Activated CD8-positive, alpha-beta memory T cell treated with anti-CD3 and anti-CD28 coated beads, Interleukin-2, amount 10 ng/mL, durations not matched to agents 7 days and 5 days (primary cell): ENCODE measurements at regions not wholly inside any gene's neighbourhood (a gene's known extent, or its start where the extent isn't known, plus 50 kb on each side); places are given as distances from the start of the nearest gene placed in this dataset.

Experiments
- ATAC-seq: fragments of 150-1000 bp; cut with Tn5 transposase; one replicate; pipeline ENCODE4 v1.10.0; 2021; ENCODE audit warnings: moderate library complexity
- CTCF ChIA-PET: fragments of 350-600 bp; sonication (Branson Sonifier 250); formaldehyde crosslinking; loops from one replicate; lab custom pipeline; 2021; ENCODE audit warnings: antibody characterized with exemption; lab: Charles Lee
- DNase-seq: peaks from one replicate; pipeline ENCODE4 v3.0.0-alpha.2; 2020
- H3K27ac Mint-ChIP-seq: one replicate; pipeline ENCODE4 v1.8.0; 2021; ENCODE audit warnings: mild to moderate bottlenecking, mixed read lengths
- H3K27me3 Mint-ChIP-seq: one replicate; pipeline ENCODE4 v1.8.0; 2021; ENCODE audit warnings: mixed read lengths
- H3K36me3 Mint-ChIP-seq: one replicate; pipeline ENCODE4 v1.8.0; 2021; ENCODE audit warnings: mild to moderate bottlenecking, mixed read lengths
- H3K4me1 Mint-ChIP-seq: one replicate; pipeline ENCODE4 v1.8.0; 2021; ENCODE audit warnings: mixed read lengths
- H3K4me3 Mint-ChIP-seq: one replicate; pipeline ENCODE4 v1.8.0; 2021; ENCODE audit warnings: mild to moderate bottlenecking, moderate library complexity, mixed read lengths
- H3K9me3 Mint-ChIP-seq: one replicate; pipeline ENCODE4 v1.8.0; 2022; ENCODE audit warnings: low read depth, mixed read lengths

GRCh38 chr2:42944779-42945415 lies 152.5 kb upstream of the HAAO start:
- peaks cover 4% of the 10 kb centered on the region for H3K4me1 Mint-ChIP-seq
- peaks cover 2% of the 10 kb centered on the region for H3K27me3 Mint-ChIP-seq
- DNase-seq = no peak
- CTCF ChIA-PET = interaction anchor here (1.0 to 5.4 kb wide), 8 partner anchors 13 to 664 kb away, joined by 4 to 57 read pairs (median 6); partner anchors contain the start of gene ZFP36L2
- no peak overlapping the region for H3K27ac Mint-ChIP-seq
- no peaks in the 10 kb centered on the region for H3K36me3 Mint-ChIP-seq
- H3K9me3 Mint-ChIP-seq = no peaks in the 10 kb centered on the region
- ATAC-seq = no peak
- H3K4me3 Mint-ChIP-seq = no peak overlapping the region

DNA sequence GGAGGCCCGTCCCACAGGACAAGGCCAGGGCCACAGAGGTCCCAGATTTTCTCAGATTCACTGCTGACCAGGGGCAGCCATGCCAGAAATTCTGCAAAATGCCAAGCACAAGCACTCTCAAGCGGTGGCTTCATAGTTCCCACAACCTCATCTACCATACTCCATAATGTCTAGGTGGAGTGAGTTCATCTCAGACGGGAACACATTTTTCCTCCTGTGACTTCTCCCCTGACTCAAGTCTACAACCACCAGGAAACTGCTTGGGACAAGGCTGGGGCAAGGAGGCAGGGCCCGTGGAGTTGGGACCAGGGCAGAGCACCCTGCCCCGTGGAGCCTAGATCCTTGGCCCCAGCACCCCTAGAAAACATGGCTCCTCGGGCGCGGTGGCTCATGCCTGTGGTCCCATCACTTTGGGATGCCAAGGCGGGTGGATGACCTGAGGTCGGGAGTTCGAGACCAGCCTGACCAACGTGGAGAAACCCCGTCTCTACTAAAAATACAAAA lies 150.7 kb upstream of the HAAO start:
- CTCF ChIA-PET = interaction anchor here (1.4 to 1.9 kb wide), 3 partner anchors 115 to 599 kb away, joined by 3 to 6 read pairs (median 6); no protein-coding TSS in a partner anchor
- no peaks in the 10 kb centered on the region for H3K36me3 Mint-ChIP-seq
- DNase-seq (no peak), ATAC-seq (no peak)
- no peaks in the 10 kb centered on the region for H3K9me3 Mint-ChIP-seq
- peaks cover 4% of the 10 kb centered on the region for H3K27me3 Mint-ChIP-seq
- H3K4me1 Mint-ChIP-seq = peaks cover 4% of the 10 kb centered on the region
- H3K4me3 Mint-ChIP-seq = no peak overlapping the region
- H3K27ac Mint-ChIP-seq = no peak overlapping the region

DNA sequence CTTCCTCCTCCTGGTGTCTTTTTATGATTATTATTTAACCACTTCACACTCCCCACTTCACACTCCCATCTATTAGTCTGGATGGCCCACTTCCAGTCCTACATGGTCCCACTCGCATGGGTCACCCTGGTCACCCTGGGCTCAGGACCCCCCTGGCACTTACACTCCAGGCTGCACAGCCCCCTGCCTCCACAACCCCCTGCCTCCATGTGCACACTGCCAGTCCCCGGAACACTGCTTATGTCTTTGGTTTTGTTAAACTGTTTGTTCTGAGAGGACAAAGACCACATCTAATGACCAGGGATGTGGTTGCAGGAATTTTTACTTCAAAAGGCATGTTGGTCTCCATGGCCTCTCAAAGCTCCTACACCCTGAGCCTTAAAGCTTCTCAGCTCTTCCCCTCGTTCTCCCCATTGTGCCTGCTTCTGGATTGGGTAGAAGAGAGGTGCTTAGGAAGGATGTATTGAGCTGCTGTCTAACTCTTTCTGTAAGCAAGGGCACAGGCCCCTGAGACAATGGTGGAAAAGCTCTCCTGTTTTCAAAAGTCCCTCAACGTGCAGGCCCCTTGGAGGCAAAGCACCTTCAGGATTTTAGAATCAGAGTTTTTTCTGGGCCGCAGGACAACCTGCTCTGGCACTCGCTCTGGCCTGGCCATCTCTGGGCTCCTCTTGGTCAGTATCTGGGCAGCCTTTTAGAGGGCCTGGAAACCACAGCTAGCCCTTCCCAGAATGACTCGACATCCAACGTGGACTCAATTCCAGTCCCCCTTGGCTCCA lies 150.0 kb upstream of the HAAO start:
- Mint-ChIP-seq H3K27ac (no peak overlapping the region), H3K4me3 (no peak overlapping the region), H3K9me3 (no peaks in the 10 kb centered on the region), H3K27me3 (peaks cover 4% of the 10 kb centered on the region), H3K4me1 (peaks cover 4% of the 10 kb centered on the region), H3K36me3 (no peaks in the 10 kb centered on the region)
- ATAC-seq = no peak
- DNase-seq = no peak
- CTCF ChIA-PET = interaction anchor here (1.4 to 1.7 kb wide), 2 partner anchors 287 to 599 kb away, joined by 3 to 6 read pairs; no protein-coding TSS in a partner anchor

- CTCF ChIA-PET = interaction anchor here (1.4 to 1.7 kb wide), 3 partner anchors 9 to 600 kb away, joined by 3 to 6 read pairs (median 4); no protein-coding TSS in a partner anchor
- no peak overlapping the region for H3K4me3 Mint-ChIP-seq
- no peaks in the 10 kb centered on the region for H3K36me3 Mint-ChIP-seq
- no peak for ATAC-seq
- no peaks in the 10 kb centered on the region for H3K9me3 Mint-ChIP-seq
- H3K27ac Mint-ChIP-seq = no peak overlapping the region
- no peak for DNase-seq
- no peaks in the 10 kb centered on the region for H3K4me1 Mint-ChIP-seq
- peaks cover 4% of the 10 kb centered on the region for H3K27me3 Mint-ChIP-seq
Observed at GRCh38 chr2:42941633-42942176, 149.3 kb upstream of the HAAO start.

GRCh38 chr2:42939411-42940206 lies 147.2 kb upstream of the HAAO start:
- H3K9me3 Mint-ChIP-seq = no peaks in the 10 kb centered on the region
- no peaks in the 10 kb centered on the region for H3K36me3 Mint-ChIP-seq
- DNase-seq (no peak), ATAC-seq (no peak)
- H3K27ac Mint-ChIP-seq = no peak overlapping the region
- no peak overlapping the region for H3K4me3 Mint-ChIP-seq
- H3K27me3 Mint-ChIP-seq = peaks cover 4% of the 10 kb centered on the region
- H3K4me1 Mint-ChIP-seq = peaks cover 3% of the 10 kb centered on the region
- CTCF ChIA-PET = no interaction called here

DNA sequence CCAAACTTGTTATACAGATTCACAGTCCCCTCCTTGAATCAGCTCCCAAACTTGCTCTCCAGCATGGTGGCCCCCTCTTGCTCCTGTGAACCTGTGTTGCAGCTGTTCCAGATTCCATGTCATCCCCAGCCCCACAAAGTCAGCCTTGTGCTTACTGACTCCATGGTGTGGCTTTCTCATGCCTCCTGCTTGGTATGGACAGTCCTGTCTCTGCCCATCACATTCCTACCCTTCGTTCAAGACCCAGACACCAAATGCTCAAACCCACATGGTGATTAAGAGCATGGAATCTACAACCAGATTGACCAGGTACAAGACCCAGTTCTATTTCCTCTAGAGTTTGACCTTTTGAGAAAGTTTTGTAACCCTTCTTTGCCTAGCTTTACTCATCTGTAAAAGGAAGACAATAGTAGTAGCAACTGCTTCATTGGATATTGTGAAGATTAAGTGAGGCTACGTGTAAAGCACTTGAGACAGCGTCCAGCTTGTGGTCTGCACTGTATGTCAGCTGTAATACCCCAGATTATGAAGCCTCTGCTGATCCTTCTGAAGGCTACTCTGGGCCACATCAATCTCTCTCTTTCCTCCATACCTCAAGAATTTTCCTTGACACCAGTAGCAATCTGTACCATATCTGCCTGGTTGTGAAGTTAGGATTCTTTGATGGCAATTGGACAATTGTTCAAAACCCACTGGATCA lies 146.4 kb upstream of the HAAO start:
- Mint-ChIP-seq H3K27ac (no peak overlapping the region), H3K4me3 (no peak overlapping the region), H3K9me3 (no peaks in the 10 kb centered on the region), H3K4me1 (peaks cover 3% of the 10 kb centered on the region), H3K36me3 (no peaks in the 10 kb centered on the region), H3K27me3 (peaks cover 4% of the 10 kb centered on the region)
- CTCF ChIA-PET = no interaction called here
- ATAC-seq (no peak), DNase-seq (no peak)

GRCh38 chr2:42937171-42937875 lies 144.9 kb upstream of the HAAO start:
- ATAC-seq = no peak
- DNase-seq = no peak
- Mint-ChIP-seq H3K27ac (no peak overlapping the region), H3K36me3 (no peaks in the 10 kb centered on the region), H3K27me3 (peaks cover 4% of the 10 kb centered on the region), H3K4me1 (peaks cover 3% of the 10 kb centered on the region), H3K9me3 (no peaks in the 10 kb centered on the region), H3K4me3 (no peak overlapping the region)
- CTCF ChIA-PET = no interaction called here

GRCh38 chr2:42935692-42936671 lies 143.6 kb upstream of the HAAO start:
- DNase-seq = no peak
- no peak overlapping the region for H3K27ac Mint-ChIP-seq
- CTCF ChIA-PET = interaction anchor here (1.0 kb wide), 1 partner anchor 77 kb away, joined by 3 read pairs; no protein-coding TSS in a partner anchor

DNA sequence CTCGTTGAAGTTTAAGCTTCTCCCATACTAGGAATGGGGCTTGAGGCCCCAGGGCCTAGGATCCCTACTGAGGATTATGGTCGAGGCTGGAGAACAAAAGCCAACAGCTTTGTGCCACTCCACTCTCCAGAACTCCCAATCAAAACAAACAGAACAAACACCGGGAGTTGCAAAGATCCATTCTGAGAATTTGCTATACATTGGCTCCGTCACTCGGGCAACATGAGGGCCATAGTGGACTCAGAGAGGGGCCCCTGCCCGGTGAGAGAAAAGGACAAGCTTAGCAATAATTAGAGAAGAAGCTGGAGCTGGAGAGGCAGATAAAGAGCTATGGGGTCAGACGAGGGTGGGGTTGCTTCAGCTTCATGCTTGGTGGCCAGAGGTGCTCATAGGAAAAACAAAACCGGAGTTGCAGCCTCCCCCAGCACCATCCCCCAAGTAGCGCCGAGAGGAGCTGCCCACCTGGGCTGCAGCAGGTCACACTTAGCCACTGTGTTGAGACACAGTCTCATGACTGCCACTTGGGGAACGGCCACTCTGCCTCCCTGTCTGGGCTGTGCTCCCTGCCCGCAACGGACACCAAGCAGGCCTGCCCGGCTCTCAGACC lies 142.3 kb upstream of the HAAO start:
- DNase-seq (no peak), ATAC-seq (no peak)
- Mint-ChIP-seq H3K9me3 (no peaks in the 10 kb centered on the region), H3K4me3 (no peak overlapping the region), H3K27ac (no peak overlapping the region), H3K4me1 (peaks cover 3% of the 10 kb centered on the region), H3K27me3 (peaks cover 2% of the 10 kb centered on the region), H3K36me3 (no peaks in the 10 kb centered on the region)
- CTCF ChIA-PET = interaction anchor here (1.4 kb wide), 2 partner anchors 13 to 106 kb away, joined by 3 read pairs; no protein-coding TSS in a partner anchor

More at GRCh38 chr2:42935692-42936671, 143.6 kb upstream of the HAAO start:
- no peak overlapping the region for H3K4me3 Mint-ChIP-seq
- no peaks in the 10 kb centered on the region for H3K9me3 Mint-ChIP-seq
- no peak for ATAC-seq
- H3K36me3 Mint-ChIP-seq = no peaks in the 10 kb centered on the region
- H3K4me1 Mint-ChIP-seq = peaks cover 3% of the 10 kb centered on the region
- H3K27me3 Mint-ChIP-seq = peaks cover 4% of the 10 kb centered on the region

DNA sequence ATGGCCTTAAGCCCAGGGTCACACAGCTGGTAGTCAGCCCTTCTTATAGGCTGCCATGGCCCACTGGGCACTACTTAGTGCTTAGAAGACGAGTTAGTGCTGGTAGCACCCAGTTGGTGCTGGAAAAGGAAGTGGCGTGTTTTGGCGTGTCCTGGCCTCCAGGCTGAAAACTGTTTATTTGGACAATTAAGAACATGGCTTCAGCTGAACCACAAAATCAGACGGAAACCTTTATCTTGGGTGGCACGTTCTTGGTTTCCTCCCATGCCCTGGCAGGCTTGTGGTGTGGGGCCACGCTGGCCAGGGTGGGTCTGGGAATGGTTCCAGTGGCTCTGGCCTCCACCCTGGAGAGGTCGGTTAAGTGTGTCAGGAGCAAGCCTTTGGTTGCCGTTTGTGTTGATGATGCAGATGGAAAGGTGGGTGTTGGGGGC lies 141.5 kb upstream of the HAAO start:
- Mint-ChIP-seq H3K36me3 (no peaks in the 10 kb centered on the region), H3K27ac (no peak overlapping the region), H3K4me1 (peaks cover 3% of the 10 kb centered on the region), H3K9me3 (no peaks in the 10 kb centered on the region), H3K4me3 (no peak overlapping the region), H3K27me3 (no peaks in the 10 kb centered on the region)
- no peak for ATAC-seq
- DNase-seq = no peak
- CTCF ChIA-PET = interaction anchor here (1.4 kb wide), 2 partner anchors 14 to 105 kb away, joined by 3 read pairs; no protein-coding TSS in a partner anchor
